CD14-positive monocyte (primary cell): ENCODE measurements at regions not wholly inside any gene's neighbourhood (a gene's known extent, or its start where the extent isn't known, plus 50 kb on each side); places are given as distances from the start of the nearest gene placed in this dataset.

Experiments
- DNase-seq, 3 donors: peaks; one replicate each; pipeline ENCODE4 v3.0.0-alpha.2; 2011 to 2022
- H2AFZ ChIP-seq: 2 replicates; pipeline ENCODE4 v1.6.0; 2012; ENCODE audit warnings: mild to moderate bottlenecking, low read depth, low read length, inconsistent platforms; ENCODE audit not compliant: insufficient read depth, poor library complexity, severe bottlenecking
- H3K27ac ChIP-seq, 2 donors: 1 replicate in 1 of 2; 2 replicates in 1 of 2; pipeline ENCODE4 v1.5.1; 2012 to 2013; ENCODE audit warnings: low read length in 2 of 2, control low read depth in 1 of 2, inconsistent platforms in 1 of 2, low read depth in 1 of 2, mild to moderate bottlenecking in 1 of 2
- H3K27me3 ChIP-seq, 2 donors: one replicate each; pipeline versions ENCODE4 v1.6.0 to v1.6.1; 2011 to 2013; ENCODE audit warnings: low read length in 2 of 2; ENCODE audit not compliant: control insufficient read depth in 2 of 2, insufficient read depth in 2 of 2
- H3K36me3 ChIP-seq, 2 donors: replicated peaks in 1 of 2; 1 replicate in 1 of 2; 2 replicates in 1 of 2; pipeline versions ENCODE4 v1.5.1 to v1.6.1; 2012 to 2013; ENCODE audit warnings: low read length in 2 of 2, control low read depth in 1 of 2, inconsistent platforms in 1 of 2, mild to moderate bottlenecking in 1 of 2; ENCODE audit not compliant: insufficient read depth in 2 of 2, control insufficient read depth in 1 of 2
- H3K4me1 ChIP-seq, 2 donors: 1 replicate in 1 of 2; 2 replicates in 1 of 2; pipeline versions ENCODE4 v1.5.1 to v1.6.1; 2012 to 2013; ENCODE audit warnings: low read length in 2 of 2, control low read depth in 1 of 2, inconsistent platforms in 1 of 2, mild to moderate bottlenecking in 1 of 2, moderate library complexity in 1 of 2; ENCODE audit not compliant: insufficient read depth in 2 of 2, control insufficient read depth in 1 of 2
- H3K4me2 ChIP-seq: replicated peaks from 2 replicates; pipeline ENCODE3; 2012; ENCODE audit warnings: low read length, moderate library complexity, mild to moderate bottlenecking; ENCODE audit not compliant: poor library complexity, severe bottlenecking; ENCODE audit errors: extremely low read depth
- H3K4me3 ChIP-seq, 3 experiments: fragments of 200-600 bp in 1 of 3; sonication (generic) in 1 of 3; replicated peaks in 1 of 3; 1 replicate in 2 of 3; 2 replicates in 1 of 3; pipeline ENCODE4 v1.5.1; 2011 to 2013; ENCODE audit warnings: low read length in 3 of 3, mild to moderate bottlenecking in 3 of 3, control low read depth in 2 of 3, low read depth in 2 of 3, inconsistent platforms in 1 of 3, moderate library complexity in 1 of 3
- H3K79me2 ChIP-seq: 2 replicates; pipeline ENCODE4 v1.6.0; 2012; ENCODE audit warnings: mild to moderate bottlenecking, control low read depth, inconsistent platforms, low read length, moderate library complexity; ENCODE audit not compliant: insufficient read depth
- H3K9ac ChIP-seq: 2 replicates; pipeline ENCODE4 v1.6.0; 2017; ENCODE audit warnings: low read length, mild to moderate bottlenecking; ENCODE audit not compliant: insufficient read depth, poor library complexity, severe bottlenecking
- H3K9me3 ChIP-seq, 2 donors: replicated peaks in 1 of 2; 1 replicate in 1 of 2; 2 replicates in 1 of 2; pipeline versions ENCODE4 v1.5.1 to v1.6.1; 2012 to 2013; ENCODE audit warnings: low read length in 2 of 2, control low read depth in 1 of 2; ENCODE audit not compliant: control insufficient read depth in 1 of 2, insufficient read depth in 1 of 2
- H4K20me1 ChIP-seq: 2 replicates; pipeline ENCODE4 v1.6.0; 2012; ENCODE audit warnings: mild to moderate bottlenecking, low read length, control low read depth, moderate library complexity; ENCODE audit not compliant: insufficient read depth
- H3K27ac Mint-ChIP-seq, 7 donors: one replicate each; pipeline ENCODE4 v1.8.0; 2020; ENCODE audit warnings: mild to moderate bottlenecking in 7 of 7, mixed read lengths in 7 of 7, moderate library complexity in 6 of 7, inconsistent platforms in 2 of 7
- H3K27me3 Mint-ChIP-seq, 3 donors: one replicate each; pipeline ENCODE4 v1.8.0; 2021 to 2022; ENCODE audit warnings: low read depth in 3 of 3, mild to moderate bottlenecking in 3 of 3, mixed read lengths in 3 of 3, moderate library complexity in 3 of 3, inconsistent platforms in 1 of 3
- H3K36me3 Mint-ChIP-seq, 2 donors: one replicate each; pipeline ENCODE4 v1.8.0; 2020; ENCODE audit warnings: mixed read lengths in 2 of 2, inconsistent platforms in 1 of 2, mild to moderate bottlenecking in 1 of 2
- H3K4me1 Mint-ChIP-seq: one replicate; pipeline ENCODE4 v1.8.0; 2020; ENCODE audit warnings: mild to moderate bottlenecking, mixed read lengths
- H3K4me3 Mint-ChIP-seq, 2 donors: one replicate each; pipeline ENCODE4 v1.8.0; 2020; ENCODE audit warnings: mild to moderate bottlenecking in 2 of 2, mixed read lengths in 2 of 2, moderate library complexity in 1 of 2
- H3K9me3 Mint-ChIP-seq, 7 donors: one replicate each; pipeline ENCODE4 v1.8.0; 2020 to 2022; ENCODE audit warnings: mixed read lengths in 7 of 7, mild to moderate bottlenecking in 6 of 7, moderate library complexity in 6 of 7, inconsistent platforms in 2 of 7
- CTCF ChIP-seq: fragments of 200-600 bp; IDR thresholded peaks from one replicate; pipeline ENCODE4 v1.8.0; 2022; ENCODE audit warnings: antibody characterized with exemption, mild to moderate bottlenecking
- WGBS: methylation state at CpG from one replicate; pipeline ENCODE4 v1.1.5; 2013; ENCODE audit warnings: missing lambda C conversion rate; ENCODE audit not compliant: insufficient coverage; 5-methylcytosine and 5-hydroxymethylcytosine counted together
- intact Hi-C, 2 donors: fragments of 100-400 bp; cut with micrococcal nuclease; formaldehyde crosslinking; loops; one replicate each; pipeline versions ENCODE4 v1.15.0 to v1.15.1; 2023

DNA sequence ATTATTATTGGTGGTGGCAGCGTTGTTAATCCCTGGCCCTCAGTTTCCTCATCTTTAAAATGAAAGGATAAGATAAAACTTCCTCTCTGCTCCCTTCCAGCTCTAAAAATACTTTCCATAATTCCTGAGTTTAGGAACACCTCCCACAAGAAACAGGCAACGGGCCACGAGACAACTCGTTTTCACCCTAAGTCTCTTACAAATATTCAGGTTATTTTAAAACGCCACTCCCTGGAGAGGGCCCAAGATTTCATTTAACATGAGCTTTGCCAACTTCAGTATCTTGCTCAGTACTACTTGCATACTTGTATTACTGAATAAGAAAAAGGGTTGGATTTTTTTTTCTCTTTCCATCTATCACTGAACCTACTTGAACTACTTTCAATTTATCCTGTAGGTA lies 611.1 kb upstream of the FANCL start:
- Mint-ChIP-seq H3K27ac (no peak overlapping the region), H3K27me3 (no peaks in the 10 kb centered on the region), H3K4me3 (no peak overlapping the region), H3K9me3 (peaks cover 0 to 3% (median 0%) of the 10 kb centered on the region in 7 donors), H3K36me3 (no peaks in the 10 kb centered on the region), H3K4me1 (no peaks in the 10 kb centered on the region)
- no peaks in the 10 kb centered on the region for H3K79me2 ChIP-seq
- H3K9me3 ChIP-seq = no peaks in the 10 kb centered on the region
- H3K27me3 ChIP-seq = no peaks in the 10 kb centered on the region
- WGBS = 80% methylated on average over 3 of the region's 5 CpGs
- no peak overlapping the region for H2AFZ ChIP-seq
- no peaks in the 10 kb centered on the region for H3K4me1 ChIP-seq
- H3K27ac ChIP-seq = no peak overlapping the region
- H3K9ac ChIP-seq = no peak overlapping the region
- H3K4me2 ChIP-seq = no peak overlapping the region
- TF ChIP-seq CTCF = no peak
- H3K4me3 ChIP-seq = no peak overlapping the region
- H3K36me3 ChIP-seq = no peaks in the 10 kb centered on the region
- DNase-seq = no peak
- intact Hi-C loops = no loop called here
- no peaks in the 10 kb centered on the region for H4K20me1 ChIP-seq

- WGBS = no CpG with 5 or more reads among the region's 2 CpGs
- H3K9me3 ChIP-seq = no peaks in the 10 kb centered on the region
These were observed 610.5 kb upstream of the FANCL start for GRCh38 chr2:58851598-58851997.

More at GRCh38 chr2:58851598-58851997, 610.5 kb upstream of the FANCL start:
- H3K36me3 ChIP-seq = no peaks in the 10 kb centered on the region
- no peaks in the 10 kb centered on the region for H3K27me3 ChIP-seq
- H3K9ac ChIP-seq = no peak overlapping the region
- H3K27ac ChIP-seq = no peak overlapping the region
- peaks cover 0 to 3% (median 0%) of the 10 kb centered on the region in 7 donors for H3K9me3 Mint-ChIP-seq
- no peaks in the 10 kb centered on the region for H3K27me3 Mint-ChIP-seq
- no peak overlapping the region for H3K27ac Mint-ChIP-seq
- H3K79me2 ChIP-seq = no peaks in the 10 kb centered on the region
- no peak overlapping the region for H3K4me3 ChIP-seq
- no peaks in the 10 kb centered on the region for H3K4me1 ChIP-seq
- H4K20me1 ChIP-seq = no peaks in the 10 kb centered on the region
- intact Hi-C loops = no loop called here
- no peaks in the 10 kb centered on the region for H3K36me3 Mint-ChIP-seq
- no peak overlapping the region for H3K4me2 ChIP-seq
- no peak overlapping the region for H2AFZ ChIP-seq
- H3K4me3 Mint-ChIP-seq = no peak overlapping the region
- no peaks in the 10 kb centered on the region for H3K4me1 Mint-ChIP-seq
- DNase-seq = no peak
- TF ChIP-seq CTCF = no peak
